Calu3 (cell line): ENCODE measurements at regions not wholly inside any gene's neighbourhood (a gene's known extent, or its start where the extent isn't known, plus 50 kb on each side); places are given as distances from the start of the nearest gene placed in this dataset.

Experiments used
- BruUV-seq: library from RNA; stranded (reverse); fragments of 400-500 nt; replicated peaks from 2 replicates; lab custom pipeline; 2021; lab: Mats Ljungman, UMichigan
- CTCF ChIA-PET: fragments of 300-600 bp; sonication (Branson Sonifier 250); formaldehyde crosslinking; loops from one replicate; lab custom pipeline; 2022; ENCODE audit warnings: antibody characterized with exemption; lab: Charles Lee
- DNase-seq: peaks from one replicate; pipeline ENCODE4 v3.0.0; 2022
- H3K27ac Mint-ChIP-seq: one replicate; pipeline ENCODE4 v1.8.0; 2022; ENCODE audit warnings: mixed read lengths; ENCODE audit not compliant: unreplicated experiment
- H3K27me3 Mint-ChIP-seq: one replicate; pipeline ENCODE4 v1.8.0; 2022; ENCODE audit warnings: mixed read lengths; ENCODE audit not compliant: unreplicated experiment
- H3K36me3 Mint-ChIP-seq: one replicate; pipeline ENCODE4 v1.8.0; 2022; ENCODE audit warnings: mild to moderate bottlenecking, moderate library complexity, mixed read lengths; ENCODE audit not compliant: insufficient read depth, unreplicated experiment
- H3K4me1 Mint-ChIP-seq: one replicate; pipeline ENCODE4 v1.8.0; 2022; ENCODE audit warnings: mild to moderate bottlenecking, low read depth, mixed read lengths; ENCODE audit not compliant: unreplicated experiment
- H3K4me3 Mint-ChIP-seq: one replicate; pipeline ENCODE4 v1.8.0; 2022; ENCODE audit warnings: mild to moderate bottlenecking, low read depth, moderate library complexity, mixed read lengths; ENCODE audit not compliant: unreplicated experiment
- H3K9me3 Mint-ChIP-seq: one replicate; pipeline ENCODE4 v1.8.0; 2022; ENCODE audit warnings: low read depth, mixed read lengths; ENCODE audit not compliant: unreplicated experiment
- CTCF ChIP-seq: fragments of 200-600 bp; IDR thresholded peaks from one replicate; pipeline ENCODE4 v1.8.0; 2022; ENCODE audit warnings: antibody characterized with exemption; ENCODE audit not compliant: unreplicated experiment
- intact Hi-C: fragments of 100-400 bp; cut with micrococcal nuclease; formaldehyde crosslinking; loops from one replicate; pipeline ENCODE4 v1.10.0; 2022; ENCODE audit not compliant: unreplicated experiment

DNA sequence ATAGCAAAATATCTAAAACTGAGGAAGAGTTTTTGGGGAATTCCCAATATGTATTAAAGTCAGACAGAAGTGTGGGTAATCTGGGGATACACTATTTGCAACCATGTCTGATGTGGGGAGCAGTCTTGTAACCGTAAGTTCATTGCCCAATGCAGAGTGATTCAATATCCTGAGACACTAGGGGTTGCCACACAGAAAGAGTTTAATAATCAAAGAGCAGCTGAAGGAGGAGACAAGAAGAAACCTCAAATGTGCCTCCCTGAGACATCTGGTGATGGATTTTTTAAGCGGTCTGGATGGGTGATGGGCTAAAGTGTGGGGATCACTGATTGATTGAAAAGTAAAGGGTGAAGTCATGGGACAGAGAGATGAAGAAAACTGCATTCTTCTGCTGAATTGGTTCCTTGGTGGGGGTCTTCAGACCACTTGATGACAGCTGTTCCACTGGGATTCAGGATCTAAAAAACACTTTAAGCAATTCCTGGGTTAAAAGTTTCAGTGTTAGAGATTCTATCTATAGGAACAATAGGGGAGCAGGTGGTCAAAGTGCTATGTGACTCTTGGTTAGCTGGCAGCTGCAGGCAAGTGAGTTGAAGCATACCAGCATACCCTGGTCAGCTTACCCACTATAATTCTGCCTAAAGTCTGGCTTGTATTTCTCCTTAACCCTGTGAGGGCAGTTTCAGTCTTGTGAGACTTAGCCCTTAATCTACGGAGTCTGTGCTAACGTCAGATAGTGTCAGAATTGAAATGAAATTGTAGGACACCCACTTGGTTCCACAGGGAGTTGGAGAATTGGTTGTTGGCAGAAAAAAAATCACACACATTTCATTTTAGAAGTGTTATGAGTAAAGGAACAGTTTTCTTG lies 425.9 kb upstream of the TGFBR2 start:
- Mint-ChIP-seq H3K9me3 (no peaks in the 10 kb centered on the region), H3K27ac (no peak overlapping the region), H3K4me1 (peaks cover 24% of the 10 kb centered on the region), H3K27me3 (no peaks in the 10 kb centered on the region), H3K36me3 (no peaks in the 10 kb centered on the region), H3K4me3 (no peak overlapping the region)
- intact Hi-C loops, result no loop called here
- CTCF ChIA-PET, result no interaction called here
- BruUV-seq, result no TSS peak
- DNase-seq, result no peak
- no peak for TF ChIP-seq CTCF

DNA sequence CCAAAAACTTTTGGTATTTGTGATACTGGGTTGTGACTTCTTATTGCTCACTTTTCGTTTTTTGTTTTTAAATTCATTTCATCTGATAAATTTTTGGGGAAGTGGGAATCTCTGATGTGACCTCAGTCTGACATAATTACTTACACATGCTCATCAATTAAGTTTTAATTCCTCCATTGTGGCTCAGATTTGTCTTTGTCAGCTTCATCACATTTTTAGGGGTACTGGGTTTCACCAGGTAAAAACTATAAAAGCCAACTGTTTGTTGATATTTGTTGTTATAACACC lies 425.3 kb upstream of the TGFBR2 start:
- H3K9me3 Mint-ChIP-seq, result no peaks in the 10 kb centered on the region
- H3K4me3 Mint-ChIP-seq, result no peak overlapping the region
- BruUV-seq, result no TSS peak
- TF ChIP-seq CTCF, result no peak
- DNase-seq, result no peak
- intact Hi-C loops, result no loop called here
- H3K27ac Mint-ChIP-seq, result no peak overlapping the region
- peaks cover 26% of the 10 kb centered on the region for H3K4me1 Mint-ChIP-seq
- H3K36me3 Mint-ChIP-seq, result no peaks in the 10 kb centered on the region
- H3K27me3 Mint-ChIP-seq, result no peaks in the 10 kb centered on the region
- CTCF ChIA-PET, result no interaction called here

DNA sequence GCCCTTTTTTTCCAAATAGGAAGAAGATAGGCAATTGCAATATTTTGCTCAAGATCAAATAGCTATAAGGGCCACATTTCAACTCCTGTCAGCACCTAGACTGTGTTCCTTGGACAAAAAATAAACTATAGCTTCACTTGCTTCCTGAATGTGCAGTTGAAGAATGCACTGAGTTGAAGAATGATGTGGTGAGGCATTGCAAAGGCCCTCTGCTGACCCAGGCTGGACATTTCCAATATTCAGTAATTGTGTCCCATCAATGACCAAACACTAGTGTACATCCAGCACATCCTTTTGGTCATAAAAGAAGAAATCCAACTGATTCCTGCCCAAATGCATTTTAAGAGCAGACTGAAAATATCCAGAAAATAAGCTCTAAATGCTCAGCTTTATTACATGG lies 424.8 kb upstream of the TGFBR2 start:
- BruUV-seq, result no TSS peak
- CTCF ChIA-PET, result no interaction called here
- no peak for TF ChIP-seq CTCF
- Mint-ChIP-seq H3K4me1 (peaks cover 26% of the 10 kb centered on the region), H3K36me3 (no peaks in the 10 kb centered on the region), H3K27ac (no peak overlapping the region), H3K4me3 (no peak overlapping the region), H3K9me3 (no peaks in the 10 kb centered on the region), H3K27me3 (no peaks in the 10 kb centered on the region)
- DNase-seq, result no peak
- intact Hi-C loops, result no loop called here

- BruUV-seq, result no TSS peak
- TF ChIP-seq CTCF, result no peak
- CTCF ChIA-PET, result no interaction called here
- peaks cover 26% of the 10 kb centered on the region for H3K4me1 Mint-ChIP-seq
- H3K27me3 Mint-ChIP-seq, result no peaks in the 10 kb centered on the region
- no peaks in the 10 kb centered on the region for H3K9me3 Mint-ChIP-seq
- H3K27ac Mint-ChIP-seq, result no peak overlapping the region
- H3K4me3 Mint-ChIP-seq, result no peak overlapping the region
- no peaks in the 10 kb centered on the region for H3K36me3 Mint-ChIP-seq
- intact Hi-C loops, result no loop called here
- no peak for DNase-seq
Measured at GRCh38 chr3:30183421-30183820, 423.0 kb upstream of the TGFBR2 start.
